ENCODE measurements at regions not wholly inside any gene's neighbourhood (a gene's known extent, or its start where the extent isn't known, plus 50 kb on each side); places are given as distances from the start of the nearest gene placed in this dataset.

DNA sequence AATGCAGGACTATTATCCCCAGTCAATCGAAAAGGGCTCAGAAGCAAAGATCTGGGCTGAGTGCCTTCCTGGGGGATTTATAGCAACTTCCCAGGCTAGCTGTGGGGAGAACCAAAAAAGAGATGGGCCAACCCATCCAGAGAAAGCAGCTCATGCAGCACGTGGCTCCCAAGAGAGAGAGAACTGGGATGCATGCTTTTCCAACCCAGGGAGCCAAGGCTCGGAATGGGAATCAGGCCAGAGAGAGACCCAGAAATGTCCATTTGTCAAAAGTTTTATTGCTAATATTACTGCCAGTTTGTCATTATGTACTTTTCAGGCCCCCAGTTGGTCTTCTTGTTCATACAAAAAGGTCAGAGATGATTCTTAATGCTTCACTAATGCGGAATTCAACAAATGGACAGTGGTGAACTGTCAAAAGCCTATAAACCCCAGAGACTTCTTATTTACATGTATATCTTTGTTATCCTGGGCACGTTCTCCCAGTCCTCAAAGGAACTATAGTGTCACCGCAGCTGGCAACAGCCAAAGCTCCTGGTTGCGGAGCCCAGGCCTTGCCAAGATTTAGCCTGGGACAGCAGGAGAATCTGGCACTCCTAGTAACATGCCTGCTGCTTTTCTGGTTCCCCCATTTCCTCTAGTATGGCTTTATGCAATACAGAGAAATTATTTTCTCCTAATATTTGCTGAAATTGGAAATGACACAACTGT is 139.1 kb upstream of the POU3F2 start:
- Histone ChIP-seq H3F3A (ENCODE audit: low read depth) (no peaks in the 10 kb centered on the region), H3K4me2 (ENCODE audit: low read depth, low read length, poor library complexity, severe bottlenecking) (no peak overlapping the region), H3K9ac (ENCODE audit: low read depth, low read length, poor library complexity, severe bottlenecking) (no peak overlapping the region), H3K79me2 (ENCODE audit: insufficient read depth, low read length) (no peaks in the 10 kb centered on the region), H3K36me3 (ENCODE audit: insufficient read depth, low read length) (no peaks in the 10 kb centered on the region), H3K9me2 (replicated peaks; ENCODE audit: low read depth, low read length) (no peaks in the 10 kb centered on the region), H3K9me3 (ENCODE audit: insufficient read depth, low read depth, low read length) (no peaks in the 10 kb centered on the region), H2AFZ (ENCODE audit: low read length) (no peak overlapping the region), H4K20me1 (ENCODE audit: insufficient read depth, low read length, poor library complexity, severe bottlenecking) (no peaks in the 10 kb centered on the region), H3K27me3 (ENCODE audit: insufficient read depth, low read length, poor library complexity, severe bottlenecking) (no peaks in the 10 kb centered on the region), H3K4me1 (ENCODE audit: insufficient read depth, low read length, poor library complexity, severe bottlenecking) (no peaks in the 10 kb centered on the region), H3K4me3 (ENCODE audit: low read length, poor library complexity, severe bottlenecking) (no peak overlapping the region)
- TF ChIP-seq EZH2phosphoT487 (IDR thresholded peaks at IDR 0.05; ENCODE audit: borderline replicate concordance) = no peak
- TF ChIP-seq, protein P1, sequence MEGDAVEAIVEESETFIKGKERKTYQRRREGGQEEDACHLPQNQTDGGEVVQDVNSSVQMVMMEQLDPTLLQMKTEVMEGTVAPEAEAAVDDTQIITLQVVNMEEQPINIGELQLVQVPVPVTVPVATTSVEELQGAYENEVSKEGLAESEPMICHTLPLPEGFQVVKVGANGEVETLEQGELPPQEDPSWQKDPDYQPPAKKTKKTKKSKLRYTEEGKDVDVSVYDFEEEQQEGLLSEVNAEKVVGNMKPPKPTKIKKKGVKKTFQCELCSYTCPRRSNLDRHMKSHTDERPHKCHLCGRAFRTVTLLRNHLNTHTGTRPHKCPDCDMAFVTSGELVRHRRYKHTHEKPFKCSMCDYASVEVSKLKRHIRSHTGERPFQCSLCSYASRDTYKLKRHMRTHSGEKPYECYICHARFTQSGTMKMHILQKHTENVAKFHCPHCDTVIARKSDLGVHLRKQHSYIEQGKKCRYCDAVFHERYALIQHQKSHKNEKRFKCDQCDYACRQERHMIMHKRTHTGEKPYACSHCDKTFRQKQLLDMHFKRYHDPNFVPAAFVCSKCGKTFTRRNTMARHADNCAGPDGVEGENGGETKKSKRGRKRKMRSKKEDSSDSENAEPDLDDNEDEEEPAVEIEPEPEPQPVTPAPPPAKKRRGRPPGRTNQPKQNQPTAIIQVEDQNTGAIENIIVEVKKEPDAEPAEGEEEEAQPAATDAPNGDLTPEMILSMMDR (conservative IDR thresholded peaks at IDR 0.05; ENCODE audit: low read length) = no peak

GRCh38 chr6:98711380-98711779 is 123.0 kb upstream of the POU3F2 start:
- H3K4me2 ChIP-seq (ENCODE audit: low read depth, low read length, poor library complexity, severe bottlenecking) = no peak overlapping the region
- no peaks in the 10 kb centered on the region for H4K20me1 ChIP-seq (ENCODE audit: insufficient read depth, low read length, poor library complexity, severe bottlenecking)
- no peaks in the 10 kb centered on the region for H3F3A ChIP-seq (ENCODE audit: low read depth)
- H3K9me3 ChIP-seq (ENCODE audit: insufficient read depth, low read depth, low read length) = no peaks in the 10 kb centered on the region
- TF ChIP-seq, protein P1 (conservative IDR thresholded peaks at IDR 0.05; ENCODE audit: low read length) = no peak
- TF ChIP-seq EZH2phosphoT487 (IDR thresholded peaks at IDR 0.05; ENCODE audit: borderline replicate concordance) = no peak
- no peaks in the 10 kb centered on the region for H3K36me3 ChIP-seq (ENCODE audit: insufficient read depth, low read length)
- no peaks in the 10 kb centered on the region for H3K4me1 ChIP-seq (ENCODE audit: insufficient read depth, low read length, poor library complexity, severe bottlenecking)
- no peak overlapping the region for H2AFZ ChIP-seq (ENCODE audit: low read length)
- H3K27me3 ChIP-seq (ENCODE audit: insufficient read depth, low read length, poor library complexity, severe bottlenecking) = no peaks in the 10 kb centered on the region
- H3K9me2 ChIP-seq (replicated peaks; ENCODE audit: low read depth, low read length) = 0 out of 2 replicates have a peak, but pooled peaks cover 4% of the 10 kb centered on the region
- no peak overlapping the region for H3K4me3 ChIP-seq (ENCODE audit: low read length, poor library complexity, severe bottlenecking)
- H3K9ac ChIP-seq (ENCODE audit: low read depth, low read length, poor library complexity, severe bottlenecking) = no peak overlapping the region
- H3K79me2 ChIP-seq (ENCODE audit: insufficient read depth, low read length) = no peaks in the 10 kb centered on the region

DNA sequence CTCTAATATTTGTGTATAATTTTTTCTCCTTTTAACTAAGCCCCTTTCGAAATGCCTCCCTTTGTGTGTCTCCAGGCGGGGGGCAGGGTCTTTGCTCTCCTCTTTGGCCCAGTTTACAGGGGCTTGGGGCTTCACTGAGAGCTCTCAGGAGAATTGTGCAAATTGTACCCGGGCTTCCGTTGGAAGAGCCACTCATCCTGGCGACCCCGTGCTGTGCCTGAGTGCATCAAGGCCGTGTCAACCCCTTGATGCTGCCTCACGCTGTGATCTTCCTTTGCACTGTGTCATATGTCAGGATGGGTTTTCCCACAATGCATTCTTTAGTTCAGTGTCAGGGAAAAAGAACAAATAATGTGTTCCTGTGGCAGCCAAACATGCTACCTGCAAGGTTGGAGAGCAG is 118.0 kb upstream of the POU3F2 start:
- Histone ChIP-seq H3F3A (ENCODE audit: low read depth) (no peaks in the 10 kb centered on the region), H3K79me2 (ENCODE audit: insufficient read depth, low read length) (no peaks in the 10 kb centered on the region), H3K36me3 (ENCODE audit: insufficient read depth, low read length) (no peaks in the 10 kb centered on the region), H3K9me2 (replicated peaks; ENCODE audit: low read depth, low read length) (0 out of 2 replicates have a peak, but pooled peaks cover 3% of the 10 kb centered on the region), H3K4me1 (ENCODE audit: insufficient read depth, low read length, poor library complexity, severe bottlenecking) (no peaks in the 10 kb centered on the region), H3K9me3 (ENCODE audit: insufficient read depth, low read depth, low read length) (no peaks in the 10 kb centered on the region), H4K20me1 (ENCODE audit: insufficient read depth, low read length, poor library complexity, severe bottlenecking) (no peaks in the 10 kb centered on the region), H2AFZ (ENCODE audit: low read length) (no peak overlapping the region), H3K4me2 (ENCODE audit: low read depth, low read length, poor library complexity, severe bottlenecking) (no peak overlapping the region), H3K4me3 (ENCODE audit: low read length, poor library complexity, severe bottlenecking) (no peak overlapping the region), H3K27me3 (ENCODE audit: insufficient read depth, low read length, poor library complexity, severe bottlenecking) (no peaks in the 10 kb centered on the region), H3K9ac (ENCODE audit: low read depth, low read length, poor library complexity, severe bottlenecking) (no peak overlapping the region)
- TF ChIP-seq, protein P1 (conservative IDR thresholded peaks at IDR 0.05; ENCODE audit: low read length) = no peak
- TF ChIP-seq EZH2phosphoT487 (IDR thresholded peaks at IDR 0.05; ENCODE audit: borderline replicate concordance) = no peak
